HFF-Myc (cell line): ENCODE measurements at regions not wholly inside any gene's neighbourhood (a gene's known extent, or its start where the extent isn't known, plus 50 kb on each side); places are given as distances from the start of the nearest gene placed in this dataset.

Experiments
- DNase-seq: peaks from one replicate; pipeline ENCODE4 v3.0.0-alpha.2; 2011; ENCODE audit warnings: low read depth; ENCODE audit errors: extremely low read depth
- H3K4me3 ChIP-seq: replicated peaks from 2 replicates; pipeline ENCODE4 v1.5.1; 2011; ENCODE audit warnings: low read depth, mild to moderate bottlenecking, control low read depth, low read length
- TF ChIP-seq, protein P1 (sequence below): IDR thresholded peaks from 2 replicates; pipeline ENCODE4 v1.5.1; 2012; ENCODE audit warnings: mild to moderate bottlenecking, low read depth, low read length, control low read depth; ENCODE audit errors: missing control alignments

DNA sequence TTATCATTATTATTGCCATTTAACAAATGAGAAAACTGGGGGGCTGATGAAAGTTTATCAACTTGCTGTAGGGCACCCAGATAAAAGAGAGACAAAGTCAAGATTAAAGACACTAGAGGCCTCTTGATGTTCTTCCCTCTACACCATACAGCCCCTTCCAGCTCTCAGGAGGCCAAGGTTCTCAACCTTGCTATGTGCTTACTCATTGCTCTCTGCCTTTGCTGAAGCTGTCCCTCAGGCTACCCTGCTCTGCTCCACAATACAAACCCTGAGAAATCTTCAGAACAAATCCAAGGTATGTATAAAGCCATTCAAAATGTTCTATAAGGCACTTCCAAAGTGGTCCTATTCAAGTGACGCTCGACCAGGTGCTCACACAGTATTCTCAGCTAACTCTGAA lies 329.9 kb upstream of the TNP1 start:
- no peak overlapping the region for H3K4me3 ChIP-seq
- TF ChIP-seq, protein P1, sequence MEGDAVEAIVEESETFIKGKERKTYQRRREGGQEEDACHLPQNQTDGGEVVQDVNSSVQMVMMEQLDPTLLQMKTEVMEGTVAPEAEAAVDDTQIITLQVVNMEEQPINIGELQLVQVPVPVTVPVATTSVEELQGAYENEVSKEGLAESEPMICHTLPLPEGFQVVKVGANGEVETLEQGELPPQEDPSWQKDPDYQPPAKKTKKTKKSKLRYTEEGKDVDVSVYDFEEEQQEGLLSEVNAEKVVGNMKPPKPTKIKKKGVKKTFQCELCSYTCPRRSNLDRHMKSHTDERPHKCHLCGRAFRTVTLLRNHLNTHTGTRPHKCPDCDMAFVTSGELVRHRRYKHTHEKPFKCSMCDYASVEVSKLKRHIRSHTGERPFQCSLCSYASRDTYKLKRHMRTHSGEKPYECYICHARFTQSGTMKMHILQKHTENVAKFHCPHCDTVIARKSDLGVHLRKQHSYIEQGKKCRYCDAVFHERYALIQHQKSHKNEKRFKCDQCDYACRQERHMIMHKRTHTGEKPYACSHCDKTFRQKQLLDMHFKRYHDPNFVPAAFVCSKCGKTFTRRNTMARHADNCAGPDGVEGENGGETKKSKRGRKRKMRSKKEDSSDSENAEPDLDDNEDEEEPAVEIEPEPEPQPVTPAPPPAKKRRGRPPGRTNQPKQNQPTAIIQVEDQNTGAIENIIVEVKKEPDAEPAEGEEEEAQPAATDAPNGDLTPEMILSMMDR = no peak
- DNase-seq = no peak

- TF ChIP-seq, protein P1 = no peak
These were observed 329.3 kb upstream of the TNP1 start for GRCh38 chr2:217189131-217189530.

GRCh38 chr2:217186668-217187159 lies 326.9 kb upstream of the TNP1 start:
- no peak for DNase-seq
- TF ChIP-seq, protein P1 = no peak
- H3K4me3 ChIP-seq = no peak overlapping the region

More at GRCh38 chr2:217189131-217189530, 329.3 kb upstream of the TNP1 start:
- H3K4me3 ChIP-seq = no peak overlapping the region
- DNase-seq = no peak

DNA sequence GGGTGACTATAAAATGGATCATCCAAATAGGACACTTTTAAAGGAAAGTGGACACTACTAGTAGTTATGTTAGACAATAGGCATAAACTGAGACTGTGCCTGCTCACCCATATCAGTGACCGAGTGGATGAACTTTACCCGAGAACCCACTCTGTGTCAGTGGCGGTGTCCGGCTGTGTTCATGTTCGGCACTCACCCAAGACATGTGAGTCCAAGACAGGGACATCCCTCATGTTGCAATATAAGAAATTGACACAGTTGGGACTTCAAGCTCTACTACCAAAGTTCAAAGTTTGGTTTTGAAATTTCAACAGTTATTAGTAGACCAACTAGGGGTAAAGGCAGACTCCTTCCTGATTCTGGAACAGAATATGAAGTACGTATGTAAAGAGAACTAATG lies 326.3 kb upstream of the TNP1 start:
- H3K4me3 ChIP-seq = no peak overlapping the region
- TF ChIP-seq, protein P1 = no peak
- DNase-seq = no peak

DNA sequence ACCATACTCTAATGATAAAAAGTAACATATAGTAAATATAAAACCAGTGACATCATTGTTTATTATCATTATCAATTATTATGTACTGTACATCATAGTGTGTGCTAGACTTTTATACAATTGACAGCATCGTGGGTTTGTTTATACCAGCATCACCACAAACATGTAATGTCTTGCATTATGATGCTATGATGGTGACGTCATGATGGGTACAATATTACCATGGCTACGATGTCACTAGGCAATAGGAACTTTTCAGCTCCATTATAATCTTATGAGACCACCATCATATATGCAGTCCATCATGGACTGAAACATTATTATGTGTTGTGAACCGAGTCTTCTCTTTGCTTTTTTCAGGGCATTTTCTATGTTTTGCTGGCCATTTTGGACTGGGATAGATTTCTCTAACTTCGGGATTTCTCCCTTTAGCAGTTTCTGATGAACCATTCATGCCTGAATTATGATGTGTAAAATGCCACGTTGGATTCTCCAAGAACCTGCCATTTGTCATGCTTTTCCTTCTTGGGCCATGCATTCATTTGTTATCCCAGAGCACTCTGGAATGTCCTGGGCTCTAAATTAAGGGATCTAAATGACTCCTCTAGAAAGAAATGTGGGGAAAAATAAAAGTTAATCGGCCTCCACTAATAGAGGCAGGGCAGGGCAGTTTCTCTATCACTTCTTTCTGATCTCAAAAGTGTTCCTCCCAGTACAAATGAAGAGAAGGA lies 325.6 kb upstream of the TNP1 start:
- no peak for DNase-seq
- TF ChIP-seq, protein P1 = no peak
- no peak overlapping the region for H3K4me3 ChIP-seq

DNA sequence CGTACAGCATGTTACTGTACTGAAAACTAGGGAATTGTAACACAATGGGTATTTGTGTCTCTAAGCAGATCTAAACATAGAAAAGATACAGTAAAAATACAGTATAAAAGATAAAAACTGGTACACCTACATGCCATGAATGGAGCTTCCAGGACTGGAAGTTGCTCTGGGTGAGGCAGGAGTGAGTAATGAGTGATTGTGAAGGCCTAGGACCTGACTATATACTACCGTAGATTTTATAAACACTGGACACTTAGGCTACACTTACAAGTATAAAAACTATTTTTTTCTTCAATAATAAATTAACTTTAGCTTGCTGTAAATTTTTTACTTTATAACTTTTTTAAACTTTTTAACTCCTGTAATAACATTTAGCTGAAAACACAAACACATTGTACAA lies 324.4 kb upstream of the TNP1 start:
- DNase-seq = no peak
- TF ChIP-seq, protein P1 = no peak
- H3K4me3 ChIP-seq = no peak overlapping the region
